HepG2 (cell line): ENCODE measurements at regions not wholly inside any gene's neighbourhood (a gene's known extent, or its start where the extent isn't known, plus 50 kb on each side); places are given as distances from the start of the nearest gene placed in this dataset.

Experiments
- ATAC-seq: fragments of 200-7000 bp; cut with Tn5 transposase; 3 replicates; pipeline ENCODE4 v1.9.1; 2020; ENCODE audit warnings: mild to moderate bottlenecking, moderate library complexity
- BruUV-seq: library from RNA; stranded (reverse); fragments of 400-500 nt; replicated peaks from 2 replicates; lab custom pipeline; 2021; lab: Mats Ljungman, UMichigan
- CTCF ChIA-PET: fragments of 300-600 bp; formaldehyde crosslinking; extraction: SDS; loops from one replicate; lab custom pipeline; 2021; ENCODE audit warnings: low total read pairs, inconsistent platforms, low intra/inter-chr PET ratio; lab: Yijun Ruan, JAX
- POLR2A ChIA-PET: fragments of 350-600 bp; sonication (Branson Sonifier 250); formaldehyde crosslinking; loops from one replicate; lab custom pipeline; 2020; ENCODE audit warnings: antibody characterized with exemption, inconsistent platforms; lab: Yijun Ruan, JAX
- DNase-seq: peaks from one replicate; pipeline ENCODE4 v3.0.0-alpha.2; 2015; ENCODE audit warnings: low spot score
- FAIRE-seq: peaks from 3 replicates; lab custom pipeline; 2011; peaks lifted over from hg19 to GRCh38; lab: Jason Lieb, UNC
- H2AFZ ChIP-seq: one replicate; pipeline ENCODE4 v1.6.1; 2011; ENCODE audit warnings: low read length, inconsistent platforms
- H3K27ac ChIP-seq: fragments of 300-600 bp; 3 replicates; pipeline ENCODE4 v1.8.0; 2011; ENCODE audit warnings: mixed run types, mild to moderate bottlenecking, mixed read lengths, low read length, inconsistent platforms; ENCODE audit not compliant: insufficient read depth; ENCODE audit errors: extremely low read length
- H3K27me3 ChIP-seq, 2 experiments: fragments of 200-600 bp in 1 of 2; 2 replicates in 1 of 2; 3 replicates in 1 of 2; pipeline versions ENCODE4 v1.6.0 to v1.8.0; 2011; ENCODE audit warnings: low read length in 2 of 2, mild to moderate bottlenecking in 2 of 2, moderate library complexity in 2 of 2, inconsistent platforms in 1 of 2; ENCODE audit not compliant: insufficient read depth in 2 of 2, control insufficient read depth in 1 of 2
- H3K36me3 ChIP-seq, 2 experiments: fragments of 200-600 bp in 1 of 2; replicated peaks in 1 of 2; 2 replicates in 1 of 2; 3 replicates in 1 of 2; pipeline versions ENCODE4 v1.5.1 to v1.8.0; 2011; ENCODE audit warnings: low read length in 2 of 2, inconsistent platforms in 1 of 2; ENCODE audit not compliant: insufficient read depth in 2 of 2, control insufficient read depth in 1 of 2
- H3K4me1 ChIP-seq: 2 replicates; pipeline ENCODE4 v1.5.1; 2012; ENCODE audit warnings: low read length, inconsistent platforms; ENCODE audit not compliant: insufficient read depth
- H3K4me2 ChIP-seq: 2 replicates; pipeline ENCODE4 v1.6.0; 2011; ENCODE audit warnings: low read depth, low read length, inconsistent platforms
- H3K4me3 ChIP-seq, 3 experiments: fragments of 200-600 bp in 1 of 3; sonication (generic), shearing (Covaris generic) in 1 of 3; replicated peaks in 1 of 3; 2 replicates each; pipeline ENCODE4 v1.5.1; 2011 to 2016; ENCODE audit warnings: low read length in 3 of 3, inconsistent platforms in 2 of 3, low read depth in 2 of 3, mild to moderate bottlenecking in 2 of 3, control low read depth in 1 of 3, mixed read lengths in 1 of 3; ENCODE audit not compliant: insufficient read depth in 1 of 3
- H3K79me2 ChIP-seq: one replicate; pipeline ENCODE4 v1.6.1; 2011; ENCODE audit warnings: low read length, inconsistent platforms; ENCODE audit not compliant: insufficient read depth
- H3K9ac ChIP-seq: 2 replicates; pipeline ENCODE4 v1.6.0; 2011; ENCODE audit warnings: mild to moderate bottlenecking, low read depth, low read length, inconsistent platforms; ENCODE audit not compliant: insufficient read depth
- H3K9me3 ChIP-seq: 2 replicates; pipeline ENCODE4 v1.5.1; 2012; ENCODE audit warnings: mild to moderate bottlenecking, low read length
- H4K20me1 ChIP-seq: 2 replicates; pipeline ENCODE4 v1.6.0; 2011; ENCODE audit warnings: inconsistent platforms, mild to moderate bottlenecking, low read length, moderate library complexity; ENCODE audit not compliant: insufficient read depth
- ATF3 ChIP-seq: sonication (generic); formaldehyde crosslinking; IDR thresholded peaks from 2 replicates; pipeline ENCODE4 v1.4.0; 2020; ENCODE audit warnings: missing genetic modification reagents
- BORCS8-MEF2B ChIP-seq: sonication (generic); formaldehyde crosslinking; IDR thresholded peaks from 2 replicates; pipeline ENCODE4 v1.8.0; 2022; ENCODE audit warnings: mild to moderate bottlenecking, missing genetic modification reagents
- CEBPG ChIP-seq: IDR thresholded peaks from 2 replicates; pipeline ENCODE4 v1.6.1; 2016
- KDM1A ChIP-seq: IDR thresholded peaks from 2 replicates; pipeline ENCODE4 v1.6.1; 2016; ENCODE audit warnings: missing compliant biosample characterization
- ZNF501 ChIP-seq: sonication (generic); formaldehyde crosslinking; IDR thresholded peaks from 2 replicates; pipeline ENCODE4 v1.5.1; 2020; ENCODE audit warnings: mild to moderate bottlenecking, moderate library complexity, missing genetic modification reagents
- ZNF891 ChIP-seq: sonication (generic); formaldehyde crosslinking; IDR thresholded peaks from 2 replicates; pipeline ENCODE4 v1.5.0; 2020; ENCODE audit warnings: mild to moderate bottlenecking, missing genetic modification reagents
- WGBS: methylation state at CpG from one replicate; pipeline ENCODE4 v1.1.6; 2017; ENCODE audit warnings: low lambda C conversion rate; 5-methylcytosine and 5-hydroxymethylcytosine counted together
- in situ Hi-C: cut with HindIII; loops from 2 replicates; pipeline ENCODE4 v1.10.0; 2017; ENCODE audit warnings: low pct_unique_long_range_greater_than_20kb; ENCODE audit not compliant: extremely low pct_ligation_motif_present
- intact Hi-C: fragments of 100-400 bp; cut with micrococcal nuclease; formaldehyde crosslinking; loops from one replicate; pipeline ENCODE4 v1.10.0; 2022; ENCODE audit not compliant: unreplicated experiment
- TF ChIP-seq, protein P1 (sequence below): sonication (generic); formaldehyde crosslinking; IDR thresholded peaks from 2 replicates; pipeline ENCODE4 v1.9.0; 2021; ENCODE audit warnings: mild to moderate bottlenecking, missing genetic modification reagents

- FAIRE-seq = no peak
- Histone ChIP-seq H3K36me3 (no peaks in the 10 kb centered on the region), H3K4me1 (no peaks in the 10 kb centered on the region), H3K9ac (no peak overlapping the region), H3K27ac (no peak overlapping the region), H3K4me2 (no peak overlapping the region), H4K20me1 (no peaks in the 10 kb centered on the region), H3K79me2 (no peaks in the 10 kb centered on the region), H3K9me3 (peaks cover 77% of the 10 kb centered on the region), H3K27me3 (no peaks in the 10 kb centered on the region), H2AFZ (no peak overlapping the region), H3K4me3 (no peak overlapping the region)
- in situ Hi-C loops (no loop called here), intact Hi-C loops (no loop called here)
- no peak for DNase-seq
- no TSS peak for BruUV-seq
- POLR2A ChIA-PET = no interaction called here
- ATAC-seq = no peak
- 10% methylated on average over 3 of the region's 3 CpGs for WGBS
- TF ChIP-seq, protein P1, sequence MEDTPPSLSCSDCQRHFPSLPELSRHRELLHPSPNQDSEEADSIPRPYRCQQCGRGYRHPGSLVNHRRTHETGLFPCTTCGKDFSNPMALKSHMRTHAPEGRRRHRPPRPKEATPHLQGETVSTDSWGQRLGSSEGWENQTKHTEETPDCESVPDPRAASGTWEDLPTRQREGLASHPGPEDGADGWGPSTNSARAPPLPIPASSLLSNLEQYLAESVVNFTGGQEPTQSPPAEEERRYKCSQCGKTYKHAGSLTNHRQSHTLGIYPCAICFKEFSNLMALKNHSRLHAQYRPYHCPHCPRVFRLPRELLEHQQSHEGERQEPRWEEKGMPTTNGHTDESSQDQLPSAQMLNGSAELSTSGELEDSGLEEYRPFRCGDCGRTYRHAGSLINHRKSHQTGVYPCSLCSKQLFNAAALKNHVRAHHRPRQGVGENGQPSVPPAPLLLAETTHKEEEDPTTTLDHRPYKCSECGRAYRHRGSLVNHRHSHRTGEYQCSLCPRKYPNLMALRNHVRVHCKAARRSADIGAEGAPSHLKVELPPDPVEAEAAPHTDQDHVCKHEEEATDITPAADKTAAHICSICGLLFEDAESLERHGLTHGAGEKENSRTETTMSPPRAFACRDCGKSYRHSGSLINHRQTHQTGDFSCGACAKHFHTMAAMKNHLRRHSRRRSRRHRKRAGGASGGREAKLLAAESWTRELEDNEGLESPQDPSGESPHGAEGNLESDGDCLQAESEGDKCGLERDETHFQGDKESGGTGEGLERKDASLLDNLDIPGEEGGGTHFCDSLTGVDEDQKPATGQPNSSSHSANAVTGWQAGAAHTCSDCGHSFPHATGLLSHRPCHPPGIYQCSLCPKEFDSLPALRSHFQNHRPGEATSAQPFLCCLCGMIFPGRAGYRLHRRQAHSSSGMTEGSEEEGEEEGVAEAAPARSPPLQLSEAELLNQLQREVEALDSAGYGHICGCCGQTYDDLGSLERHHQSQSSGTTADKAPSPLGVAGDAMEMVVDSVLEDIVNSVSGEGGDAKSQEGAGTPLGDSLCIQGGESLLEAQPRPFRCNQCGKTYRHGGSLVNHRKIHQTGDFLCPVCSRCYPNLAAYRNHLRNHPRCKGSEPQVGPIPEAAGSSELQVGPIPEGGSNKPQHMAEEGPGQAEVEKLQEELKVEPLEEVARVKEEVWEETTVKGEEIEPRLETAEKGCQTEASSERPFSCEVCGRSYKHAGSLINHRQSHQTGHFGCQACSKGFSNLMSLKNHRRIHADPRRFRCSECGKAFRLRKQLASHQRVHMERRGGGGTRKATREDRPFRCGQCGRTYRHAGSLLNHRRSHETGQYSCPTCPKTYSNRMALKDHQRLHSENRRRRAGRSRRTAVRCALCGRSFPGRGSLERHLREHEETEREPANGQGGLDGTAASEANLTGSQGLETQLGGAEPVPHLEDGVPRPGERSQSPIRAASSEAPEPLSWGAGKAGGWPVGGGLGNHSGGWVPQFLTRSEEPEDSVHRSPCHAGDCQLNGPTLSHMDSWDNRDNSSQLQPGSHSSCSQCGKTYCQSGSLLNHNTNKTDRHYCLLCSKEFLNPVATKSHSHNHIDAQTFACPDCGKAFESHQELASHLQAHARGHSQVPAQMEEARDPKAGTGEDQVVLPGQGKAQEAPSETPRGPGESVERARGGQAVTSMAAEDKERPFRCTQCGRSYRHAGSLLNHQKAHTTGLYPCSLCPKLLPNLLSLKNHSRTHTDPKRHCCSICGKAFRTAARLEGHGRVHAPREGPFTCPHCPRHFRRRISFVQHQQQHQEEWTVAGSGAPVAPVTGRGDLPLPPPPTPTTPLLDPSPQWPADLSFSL (CRISPR knock-in tag) = no peak
- TF ChIP-seq KDM1A (no peak), BORCS8-MEF2B (CRISPR knock-in tag) (no peak), ZNF501 (no peak), ATF3 (CRISPR knock-in tag) (no peak), CEBPG (CRISPR knock-in tag) (no peak), ZNF891 (no peak)
- CTCF ChIA-PET = no interaction called here
These were observed 1093.9 kb downstream of the ADGRL2 start for GRCh38 chr1:82894635-82895034.
